ENCODE measurements at regions not wholly inside any gene's neighbourhood (a gene's known extent, or its start where the extent isn't known, plus 50 kb on each side); places are given as distances from the start of the nearest gene placed in this dataset.

DNA sequence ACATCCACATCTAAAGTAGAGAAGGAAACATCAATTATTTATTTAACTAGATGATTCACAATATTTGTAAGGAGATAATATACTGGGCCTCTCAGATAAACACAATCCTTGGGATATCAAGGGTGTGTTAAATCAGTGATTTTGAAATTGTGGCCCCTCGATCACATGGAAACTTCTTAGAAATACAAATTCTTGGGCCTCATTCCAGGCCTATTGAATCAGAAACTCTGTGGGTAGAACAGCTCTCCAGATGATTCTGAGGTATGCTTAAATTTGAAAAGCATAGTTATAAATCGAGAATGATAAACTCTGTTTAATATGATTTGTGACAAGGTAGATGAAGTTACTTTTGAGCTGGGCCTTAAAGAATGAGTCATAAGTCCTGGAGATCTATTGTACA is 64.3 kb upstream of the GPR174 start:
- TF ChIP-seq, protein P1, sequence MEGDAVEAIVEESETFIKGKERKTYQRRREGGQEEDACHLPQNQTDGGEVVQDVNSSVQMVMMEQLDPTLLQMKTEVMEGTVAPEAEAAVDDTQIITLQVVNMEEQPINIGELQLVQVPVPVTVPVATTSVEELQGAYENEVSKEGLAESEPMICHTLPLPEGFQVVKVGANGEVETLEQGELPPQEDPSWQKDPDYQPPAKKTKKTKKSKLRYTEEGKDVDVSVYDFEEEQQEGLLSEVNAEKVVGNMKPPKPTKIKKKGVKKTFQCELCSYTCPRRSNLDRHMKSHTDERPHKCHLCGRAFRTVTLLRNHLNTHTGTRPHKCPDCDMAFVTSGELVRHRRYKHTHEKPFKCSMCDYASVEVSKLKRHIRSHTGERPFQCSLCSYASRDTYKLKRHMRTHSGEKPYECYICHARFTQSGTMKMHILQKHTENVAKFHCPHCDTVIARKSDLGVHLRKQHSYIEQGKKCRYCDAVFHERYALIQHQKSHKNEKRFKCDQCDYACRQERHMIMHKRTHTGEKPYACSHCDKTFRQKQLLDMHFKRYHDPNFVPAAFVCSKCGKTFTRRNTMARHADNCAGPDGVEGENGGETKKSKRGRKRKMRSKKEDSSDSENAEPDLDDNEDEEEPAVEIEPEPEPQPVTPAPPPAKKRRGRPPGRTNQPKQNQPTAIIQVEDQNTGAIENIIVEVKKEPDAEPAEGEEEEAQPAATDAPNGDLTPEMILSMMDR (IDR thresholded peaks at IDR 0.05), result no peak
- Histone ChIP-seq H3K9me3 (no peaks in the 10 kb centered on the region), H3K4me1 (no peaks in the 10 kb centered on the region), H3K4me3 (no peak overlapping the region), H3K27me3 (no peaks in the 10 kb centered on the region), H3K36me3 (no peaks in the 10 kb centered on the region), H3K27ac (no peak overlapping the region)
- intact Hi-C loops (cut with DNase I; ENCODE audit: low total_unique reads), result no loop called here
- no peak for DNase-seq

DNA sequence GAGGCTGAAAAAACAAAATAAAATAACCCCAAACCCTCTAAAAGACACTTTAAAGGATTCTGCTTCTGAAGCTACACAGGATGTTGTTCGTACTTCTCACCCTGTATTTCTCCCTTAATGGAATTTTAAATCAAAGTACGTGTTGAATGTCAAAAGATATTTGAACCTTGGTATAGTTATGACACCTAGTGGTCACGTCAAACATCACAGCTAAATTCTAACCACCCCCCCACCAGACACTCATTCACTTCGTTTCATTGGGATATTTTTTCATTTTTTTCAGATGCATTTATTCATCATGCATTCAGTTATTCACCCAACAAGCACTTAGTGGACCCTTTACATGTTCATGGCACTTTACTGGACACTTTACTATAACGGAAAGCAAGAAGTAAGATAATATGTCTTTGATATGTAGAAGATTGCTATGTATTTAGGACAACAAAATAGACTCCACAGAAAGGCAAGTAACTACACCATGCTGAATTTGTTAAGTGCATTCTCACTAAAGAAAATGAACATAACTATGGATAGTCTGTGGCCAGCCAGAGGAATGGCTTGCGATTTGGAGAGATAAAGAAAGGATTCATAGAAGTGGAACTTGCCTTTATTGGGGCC is 62.5 kb upstream of the GPR174 start:
- DNase-seq, result no peak
- no peak overlapping the region for H3K27ac ChIP-seq
- no peaks in the 10 kb centered on the region for H3K9me3 ChIP-seq
- H3K27me3 ChIP-seq, result no peaks in the 10 kb centered on the region
- no peak overlapping the region for H3K4me3 ChIP-seq
- TF ChIP-seq, protein P1 (IDR thresholded peaks at IDR 0.05), result peak; percentile 46 to 47
- H3K4me1 ChIP-seq, result no peaks in the 10 kb centered on the region
- H3K36me3 ChIP-seq, result no peaks in the 10 kb centered on the region
- intact Hi-C loops (cut with DNase I; ENCODE audit: low total_unique reads), result no loop called here

DNA sequence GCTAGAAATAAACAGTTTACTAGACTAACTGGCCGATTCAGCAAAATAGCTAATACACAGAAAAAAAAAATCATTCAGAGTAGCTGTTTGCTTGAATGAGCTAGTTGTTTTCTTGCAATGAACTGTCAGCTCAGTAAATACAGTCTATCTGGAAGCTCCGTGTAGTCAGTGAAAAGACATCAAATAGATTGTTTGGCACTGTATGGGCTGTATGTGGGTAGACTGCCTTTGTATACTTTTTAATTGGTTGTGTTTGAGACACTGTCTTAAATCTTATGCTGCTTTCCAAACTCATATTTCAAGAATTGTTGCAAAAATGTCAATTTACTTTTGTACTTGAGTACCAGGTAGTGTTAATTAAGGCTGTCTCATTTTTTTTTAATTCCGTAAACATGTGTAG is 61.6 kb upstream of the GPR174 start:
- Histone ChIP-seq H3K36me3 (no peaks in the 10 kb centered on the region), H3K27ac (no peak overlapping the region), H3K4me3 (no peak overlapping the region), H3K9me3 (no peaks in the 10 kb centered on the region), H3K4me1 (no peaks in the 10 kb centered on the region), H3K27me3 (no peaks in the 10 kb centered on the region)
- TF ChIP-seq, protein P1 (IDR thresholded peaks at IDR 0.05), result no peak
- no peak for DNase-seq
- intact Hi-C loops (cut with DNase I; ENCODE audit: low total_unique reads), result no loop called here

DNA sequence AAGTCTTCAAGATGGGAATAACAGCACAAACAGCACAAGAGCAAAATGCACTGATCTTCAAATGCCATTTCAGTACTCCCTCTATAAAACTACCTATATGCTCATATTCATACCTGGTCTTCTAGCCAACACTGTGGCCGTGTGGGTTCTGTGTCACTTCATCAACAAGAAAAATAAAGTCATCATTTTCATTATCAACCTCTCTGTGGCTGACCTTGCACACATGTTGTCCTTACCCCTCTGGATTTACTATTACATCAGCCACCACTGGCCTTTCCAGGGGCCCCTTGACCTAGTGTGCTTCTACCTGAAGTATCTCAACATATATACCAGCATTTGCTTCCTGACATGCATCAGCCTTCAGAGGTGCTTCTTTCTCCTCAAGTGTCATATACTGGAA is 59.6 kb upstream of the GPR174 start:
- no peaks in the 10 kb centered on the region for H3K4me1 ChIP-seq
- H3K4me3 ChIP-seq, result no peak overlapping the region
- no peaks in the 10 kb centered on the region for H3K9me3 ChIP-seq
- intact Hi-C loops (cut with DNase I; ENCODE audit: low total_unique reads), result no loop called here
- no peaks in the 10 kb centered on the region for H3K27me3 ChIP-seq
- no peak for DNase-seq
- TF ChIP-seq, protein P1 (IDR thresholded peaks at IDR 0.05), result no peak
- H3K27ac ChIP-seq, result no peak overlapping the region
- no peaks in the 10 kb centered on the region for H3K36me3 ChIP-seq

DNA sequence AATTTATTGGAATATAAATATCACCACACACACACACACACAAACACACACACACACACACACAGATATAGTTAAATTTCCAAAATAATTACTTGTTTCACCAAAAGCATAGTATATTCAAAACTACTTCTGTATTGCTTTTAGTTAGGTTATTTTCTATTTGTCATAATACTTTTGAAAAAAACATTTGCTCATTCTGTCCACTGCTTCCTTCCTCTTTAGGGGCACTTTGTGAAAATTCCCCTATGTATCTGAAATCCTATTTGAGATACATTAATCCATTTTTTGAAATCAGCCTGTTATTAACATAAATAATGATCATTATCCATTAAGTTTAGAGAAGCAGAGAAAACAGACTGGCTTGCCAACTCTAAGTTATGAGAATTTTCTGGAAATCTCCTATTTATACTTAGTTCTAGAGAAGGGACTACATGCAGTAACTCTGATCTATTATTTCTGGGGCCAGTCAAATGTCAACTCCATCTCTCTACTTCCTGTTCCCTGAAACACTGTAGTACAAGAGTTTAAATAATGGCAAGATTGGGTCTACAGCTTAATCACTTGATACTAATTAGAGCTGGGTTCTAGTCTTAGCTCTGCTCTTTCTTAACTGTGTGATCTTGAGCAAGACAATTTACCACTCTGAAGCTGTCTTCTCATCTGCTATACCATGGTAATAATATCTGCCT is 54.4 kb upstream of the GPR174 start:
- H3K36me3 ChIP-seq, result no peaks in the 10 kb centered on the region
- no peaks in the 10 kb centered on the region for H3K4me1 ChIP-seq
- no peaks in the 10 kb centered on the region for H3K27me3 ChIP-seq
- no peak overlapping the region for H3K4me3 ChIP-seq
- intact Hi-C loops (cut with DNase I; ENCODE audit: low total_unique reads), result no loop called here
- TF ChIP-seq, protein P1 (IDR thresholded peaks at IDR 0.05), result no peak
- H3K9me3 ChIP-seq, result no peaks in the 10 kb centered on the region
- DNase-seq, result no peak
- no peak overlapping the region for H3K27ac ChIP-seq

Data from tibial artery (tissue), 4 donors.